PC-3 (cell line): ENCODE measurements at regions not wholly inside any gene's neighbourhood (a gene's known extent, or its start where the extent isn't known, plus 50 kb on each side); places are given as distances from the start of the nearest gene placed in this dataset.

Experiments
- EZH2 ChIP-seq: fragments of 300-600 bp; sonication (generic); IDR thresholded peaks from one replicate; pipeline ENCODE4 v1.6.1; 2017; ENCODE audit warnings: antibody characterized with exemption, mild to moderate bottlenecking, low read length; ENCODE audit not compliant: unreplicated experiment
- TF ChIP-seq, protein P1 (sequence below): fragments of 300-600 bp; sonication (generic); conservative IDR thresholded peaks from 2 replicates; pipeline ENCODE4 v1.5.1; 2017; ENCODE audit warnings: antibody characterized with exemption, low read depth, mild to moderate bottlenecking, low read length

GRCh38 chr7:118478236-118478635 is 253.7 kb downstream of the ANKRD7 start:
- TF ChIP-seq, protein P1, sequence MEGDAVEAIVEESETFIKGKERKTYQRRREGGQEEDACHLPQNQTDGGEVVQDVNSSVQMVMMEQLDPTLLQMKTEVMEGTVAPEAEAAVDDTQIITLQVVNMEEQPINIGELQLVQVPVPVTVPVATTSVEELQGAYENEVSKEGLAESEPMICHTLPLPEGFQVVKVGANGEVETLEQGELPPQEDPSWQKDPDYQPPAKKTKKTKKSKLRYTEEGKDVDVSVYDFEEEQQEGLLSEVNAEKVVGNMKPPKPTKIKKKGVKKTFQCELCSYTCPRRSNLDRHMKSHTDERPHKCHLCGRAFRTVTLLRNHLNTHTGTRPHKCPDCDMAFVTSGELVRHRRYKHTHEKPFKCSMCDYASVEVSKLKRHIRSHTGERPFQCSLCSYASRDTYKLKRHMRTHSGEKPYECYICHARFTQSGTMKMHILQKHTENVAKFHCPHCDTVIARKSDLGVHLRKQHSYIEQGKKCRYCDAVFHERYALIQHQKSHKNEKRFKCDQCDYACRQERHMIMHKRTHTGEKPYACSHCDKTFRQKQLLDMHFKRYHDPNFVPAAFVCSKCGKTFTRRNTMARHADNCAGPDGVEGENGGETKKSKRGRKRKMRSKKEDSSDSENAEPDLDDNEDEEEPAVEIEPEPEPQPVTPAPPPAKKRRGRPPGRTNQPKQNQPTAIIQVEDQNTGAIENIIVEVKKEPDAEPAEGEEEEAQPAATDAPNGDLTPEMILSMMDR, result no peak
- no peak for TF ChIP-seq EZH2
